ENCODE measurements at regions not wholly inside any gene's neighbourhood (a gene's known extent, or its start where the extent isn't known, plus 50 kb on each side); places are given as distances from the start of the nearest gene placed in this dataset.

DNA sequence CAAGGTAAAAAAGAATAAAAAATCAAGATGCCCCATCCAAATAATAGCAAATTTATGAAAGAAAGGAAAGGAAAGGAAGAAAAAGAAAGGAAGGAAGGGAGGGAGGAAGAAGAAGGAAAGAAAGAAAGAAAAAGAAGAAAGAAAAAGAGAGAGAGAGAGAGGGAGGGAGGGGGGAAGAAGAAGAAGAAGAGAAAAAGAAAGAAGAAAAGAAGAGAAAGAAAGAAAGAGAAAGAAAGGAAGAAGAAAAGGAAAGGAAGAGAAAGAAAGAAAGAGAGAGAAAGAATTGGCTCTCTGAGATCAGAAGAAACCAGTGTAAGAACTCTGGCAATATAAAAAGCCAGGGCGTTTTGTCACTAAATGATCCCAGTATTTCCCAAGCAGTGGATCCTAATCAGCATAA lies 401.7 kb downstream of the EPHA7 start:
- CTCF ChIA-PET: interaction anchor here (0.8 kb wide), 1 partner anchor 207 kb away, joined by 7 read pairs; no protein-coding TSS in a partner anchor
- POLR2A ChIA-PET: no interaction called here
- Histone ChIP-seq H3K9me3 (no peaks in the 10 kb centered on the region), H3K27me3 (replicated peaks; ENCODE audit: control insufficient read depth, insufficient read depth, low read length) (no peaks in the 10 kb centered on the region), H3K4me1 (no peaks in the 10 kb centered on the region), H3K36me3 (ENCODE audit: control insufficient read depth, insufficient read depth, low read length) (no peaks in the 10 kb centered on the region), H3K4me3 (ENCODE audit: low read depth, low read length) (no peak overlapping the region)
- Mint-ChIP-seq H3K9me3 (ENCODE audit: unreplicated experiment) (peaks cover 10% of the 10 kb centered on the region), H3K4me1 (ENCODE audit: low read depth, unreplicated experiment) (no peaks in the 10 kb centered on the region), H3K27ac (ENCODE audit: unreplicated experiment) (no peak overlapping the region), H3K4me3 (ENCODE audit: unreplicated experiment) (no peak overlapping the region), H3K36me3 (ENCODE audit: insufficient read depth, unreplicated experiment) (no peaks in the 10 kb centered on the region), H3K27me3 (ENCODE audit: insufficient read depth, unreplicated experiment) (no peaks in the 10 kb centered on the region)
- no TSS peak for BruUV-seq (replicated peaks)
- intact Hi-C loops (cut with micrococcal nuclease; ENCODE audit: unreplicated experiment): no loop called here
- DNase-seq: no peak
- TF ChIP-seq, protein P1, sequence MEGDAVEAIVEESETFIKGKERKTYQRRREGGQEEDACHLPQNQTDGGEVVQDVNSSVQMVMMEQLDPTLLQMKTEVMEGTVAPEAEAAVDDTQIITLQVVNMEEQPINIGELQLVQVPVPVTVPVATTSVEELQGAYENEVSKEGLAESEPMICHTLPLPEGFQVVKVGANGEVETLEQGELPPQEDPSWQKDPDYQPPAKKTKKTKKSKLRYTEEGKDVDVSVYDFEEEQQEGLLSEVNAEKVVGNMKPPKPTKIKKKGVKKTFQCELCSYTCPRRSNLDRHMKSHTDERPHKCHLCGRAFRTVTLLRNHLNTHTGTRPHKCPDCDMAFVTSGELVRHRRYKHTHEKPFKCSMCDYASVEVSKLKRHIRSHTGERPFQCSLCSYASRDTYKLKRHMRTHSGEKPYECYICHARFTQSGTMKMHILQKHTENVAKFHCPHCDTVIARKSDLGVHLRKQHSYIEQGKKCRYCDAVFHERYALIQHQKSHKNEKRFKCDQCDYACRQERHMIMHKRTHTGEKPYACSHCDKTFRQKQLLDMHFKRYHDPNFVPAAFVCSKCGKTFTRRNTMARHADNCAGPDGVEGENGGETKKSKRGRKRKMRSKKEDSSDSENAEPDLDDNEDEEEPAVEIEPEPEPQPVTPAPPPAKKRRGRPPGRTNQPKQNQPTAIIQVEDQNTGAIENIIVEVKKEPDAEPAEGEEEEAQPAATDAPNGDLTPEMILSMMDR (IDR thresholded peaks at IDR 0.05; ENCODE audit: insufficient read depth in 1 of 2, low read depth in 1 of 2, low read length in 1 of 2, severe bottlenecking in 1 of 2, unreplicated experiment in 1 of 2): no peak

DNA sequence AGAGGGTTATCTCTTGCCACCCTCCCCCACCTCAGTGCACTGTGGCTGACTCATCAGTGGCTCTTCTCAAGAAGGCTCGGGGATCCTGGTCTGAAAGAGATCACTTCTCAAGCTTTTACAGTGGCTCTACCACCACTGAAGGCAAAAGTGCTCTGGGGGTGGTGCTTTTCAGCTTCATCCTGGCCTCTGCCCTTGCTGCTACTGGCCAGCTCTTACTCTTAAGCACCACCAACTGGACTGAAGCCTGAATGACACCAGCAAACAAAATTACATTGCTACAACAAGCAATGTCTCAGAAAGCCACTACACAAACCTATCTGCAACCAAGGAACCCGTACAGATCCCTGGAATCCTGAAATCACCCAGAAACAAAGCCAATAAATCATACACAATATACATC lies 402.1 kb downstream of the EPHA7 start:
- no TSS peak for BruUV-seq (replicated peaks)
- Mint-ChIP-seq H3K36me3 (ENCODE audit: insufficient read depth, unreplicated experiment) (no peaks in the 10 kb centered on the region), H3K4me3 (ENCODE audit: unreplicated experiment) (no peak overlapping the region), H3K27ac (ENCODE audit: unreplicated experiment) (no peak overlapping the region), H3K9me3 (ENCODE audit: unreplicated experiment) (peaks cover 10% of the 10 kb centered on the region), H3K27me3 (ENCODE audit: insufficient read depth, unreplicated experiment) (no peaks in the 10 kb centered on the region), H3K4me1 (ENCODE audit: low read depth, unreplicated experiment) (no peaks in the 10 kb centered on the region)
- intact Hi-C loops (cut with micrococcal nuclease; ENCODE audit: unreplicated experiment): no loop called here
- no peaks in the 10 kb centered on the region for H3K36me3 ChIP-seq (ENCODE audit: control insufficient read depth, insufficient read depth, low read length)
- peak in 1 of 2 experiments; percentile 2 for DNase-seq
- POLR2A ChIA-PET: no interaction called here
- CTCF ChIA-PET: interaction anchor here (0.8 kb wide), 1 partner anchor 206 kb away, joined by 7 read pairs; no protein-coding TSS in a partner anchor
- TF ChIP-seq, protein P1 (IDR thresholded peaks at IDR 0.05; ENCODE audit: insufficient read depth in 1 of 2, low read depth in 1 of 2, low read length in 1 of 2, severe bottlenecking in 1 of 2, unreplicated experiment in 1 of 2): no peak
- H3K27me3 ChIP-seq (replicated peaks; ENCODE audit: control insufficient read depth, insufficient read depth, low read length): no peaks in the 10 kb centered on the region
- H3K4me3 ChIP-seq (ENCODE audit: low read depth, low read length): no peak overlapping the region
- H3K9me3 ChIP-seq: no peaks in the 10 kb centered on the region
- H3K4me1 ChIP-seq: no peaks in the 10 kb centered on the region

DNA sequence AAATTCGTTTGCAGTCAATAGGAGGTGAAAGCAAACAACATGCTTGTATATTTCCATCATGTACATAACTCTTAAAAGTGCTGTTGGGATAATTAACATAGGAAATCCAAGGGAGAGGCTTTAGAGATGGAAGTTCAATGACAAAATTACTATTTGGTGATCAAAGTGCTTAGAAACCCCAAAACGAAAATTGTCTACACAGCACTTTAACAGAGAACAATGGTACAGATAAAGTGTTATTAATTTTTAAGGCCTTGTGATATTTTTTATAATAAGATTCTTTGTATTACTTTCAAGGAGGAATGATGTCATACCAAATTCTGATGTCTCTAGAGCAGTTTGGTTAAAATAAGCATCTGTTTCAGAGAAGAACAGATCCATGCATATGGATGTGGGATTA lies 406.3 kb downstream of the EPHA7 start:
- Histone ChIP-seq H3K4me1 (no peaks in the 10 kb centered on the region), H3K27me3 (replicated peaks; ENCODE audit: control insufficient read depth, insufficient read depth, low read length) (no peaks in the 10 kb centered on the region), H3K36me3 (ENCODE audit: control insufficient read depth, insufficient read depth, low read length) (no peaks in the 10 kb centered on the region), H3K4me3 (ENCODE audit: low read depth, low read length) (no peak overlapping the region), H3K9me3 (no peaks in the 10 kb centered on the region)
- no peak for DNase-seq
- Mint-ChIP-seq H3K27ac (ENCODE audit: unreplicated experiment) (no peak overlapping the region), H3K4me1 (ENCODE audit: low read depth, unreplicated experiment) (no peaks in the 10 kb centered on the region), H3K4me3 (ENCODE audit: unreplicated experiment) (no peak overlapping the region), H3K9me3 (ENCODE audit: unreplicated experiment) (peaks cover 10% of the 10 kb centered on the region), H3K27me3 (ENCODE audit: insufficient read depth, unreplicated experiment) (no peaks in the 10 kb centered on the region), H3K36me3 (ENCODE audit: insufficient read depth, unreplicated experiment) (no peaks in the 10 kb centered on the region)
- ChIA-PET POLR2A (no interaction called here), CTCF (interaction anchor here (0.6 kb wide), 1 partner anchor 607 kb away, joined by 3 read pairs; no protein-coding TSS in a partner anchor)
- TF ChIP-seq, protein P1 (IDR thresholded peaks at IDR 0.05; ENCODE audit: insufficient read depth in 1 of 2, low read depth in 1 of 2, low read length in 1 of 2, severe bottlenecking in 1 of 2, unreplicated experiment in 1 of 2): no peak
- BruUV-seq (replicated peaks): no TSS peak
- intact Hi-C loops (cut with micrococcal nuclease; ENCODE audit: unreplicated experiment): no loop called here

Measured in Caco-2 (cell line).